HG03175 (cell line): ENCODE measurements at regions not wholly inside any gene's neighbourhood (a gene's known extent, or its start where the extent isn't known, plus 50 kb on each side); places are given as distances from the start of the nearest gene placed in this dataset.
"Not testable (repeated sequence)": the region's sequence is repeated elsewhere in the genome, so short reads cannot be mapped to it uniquely, and the experiment has no call there.

Source experiments
- ATAC-seq: cut with Tn5 transposase; IDR thresholded peaks from one replicate; pipeline ENCODE4 v1.9.1; 2021; ENCODE audit warnings: mild to moderate bottlenecking, moderate library complexity; ENCODE audit not compliant: unreplicated experiment

DNA sequence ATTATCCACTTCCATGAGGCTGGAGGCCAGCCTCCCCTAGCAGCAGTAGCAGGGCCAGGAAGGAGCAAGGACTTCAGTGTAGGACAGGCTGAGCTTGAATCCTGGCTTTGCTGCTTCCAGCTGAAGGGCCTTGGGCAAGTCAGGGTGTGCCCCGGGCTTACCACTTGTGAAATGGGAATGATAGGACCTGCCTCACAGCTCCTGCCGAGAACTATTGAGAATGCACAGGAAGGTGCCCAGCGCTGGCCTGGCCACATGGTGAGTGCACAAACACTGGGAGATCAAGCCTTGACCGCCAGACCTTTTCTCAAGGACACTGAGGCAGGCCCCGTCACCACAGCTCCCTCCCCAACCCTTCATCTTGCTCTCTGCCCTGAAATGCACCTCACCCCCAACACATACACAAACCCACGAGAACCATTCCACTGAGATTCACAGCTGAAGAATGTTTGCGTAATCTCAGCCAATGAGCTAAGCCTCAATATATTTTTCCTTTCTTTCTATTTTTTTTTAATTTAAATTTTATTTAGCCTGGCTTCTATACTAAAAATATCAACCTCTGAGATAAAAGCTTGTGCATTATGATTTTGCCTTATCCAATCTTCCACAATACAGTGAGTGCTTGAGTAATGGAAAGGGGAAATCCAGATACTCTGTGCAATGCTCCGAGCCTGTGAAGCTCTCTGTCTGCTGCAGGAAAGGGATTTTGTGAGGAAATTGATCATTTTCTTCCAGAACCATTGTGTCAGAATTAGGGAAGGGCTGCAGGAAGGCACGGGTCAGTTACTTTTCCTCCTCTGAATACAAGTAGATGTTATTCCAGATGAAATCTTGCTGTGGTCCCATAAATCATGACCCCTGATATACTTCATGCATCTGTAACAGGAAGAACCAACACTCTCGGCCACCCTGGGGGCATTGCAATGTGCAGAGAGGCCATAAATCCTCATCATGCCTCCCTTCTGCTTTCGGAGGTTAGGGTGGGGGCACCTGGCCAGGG lies 193.9 kb downstream of the TLE3 start:
- no peak for ATAC-seq

DNA sequence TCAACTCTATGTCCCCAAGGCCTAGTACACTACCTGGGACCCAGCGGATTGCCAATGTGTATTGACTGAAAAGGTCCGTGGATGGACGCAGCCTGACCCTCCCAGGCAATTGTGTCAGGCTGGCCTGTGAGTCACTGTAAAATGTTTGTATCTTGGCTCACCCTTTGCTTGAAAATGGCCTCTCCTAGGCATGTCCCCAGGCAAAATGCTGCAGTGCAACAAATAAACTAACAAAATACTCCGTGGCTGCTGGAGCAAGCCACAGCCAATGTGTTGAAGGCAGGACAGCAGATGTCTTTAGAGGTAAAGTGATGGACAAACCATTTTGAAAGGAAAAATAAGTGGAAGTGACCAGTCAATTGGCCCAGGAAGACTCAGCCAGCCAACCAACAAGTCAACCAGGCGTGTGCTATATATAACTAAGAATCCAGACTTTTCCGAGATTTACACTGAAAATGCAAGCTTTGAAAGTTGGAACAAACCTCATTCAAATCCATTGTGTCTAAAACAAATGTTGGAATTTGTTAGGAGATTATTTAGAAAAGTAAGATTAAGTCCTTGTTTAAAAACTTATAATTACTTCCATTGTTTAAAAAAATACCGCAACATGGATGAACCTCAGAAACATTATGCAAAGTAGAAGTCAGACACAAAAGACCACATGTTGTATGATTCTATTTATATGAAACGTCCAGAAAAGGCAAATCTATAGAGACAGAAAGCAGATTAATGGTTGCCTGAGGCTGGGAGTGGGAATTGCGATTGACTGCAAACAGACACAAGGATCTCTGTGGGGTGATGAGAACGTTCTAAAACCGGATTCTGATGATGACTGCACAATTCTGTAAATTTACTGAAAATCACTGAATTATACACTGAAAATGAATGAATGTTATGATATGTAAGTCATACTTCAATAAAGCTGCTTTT lies 191.2 kb downstream of the TLE3 start:
- ATAC-seq = no peak

DNA sequence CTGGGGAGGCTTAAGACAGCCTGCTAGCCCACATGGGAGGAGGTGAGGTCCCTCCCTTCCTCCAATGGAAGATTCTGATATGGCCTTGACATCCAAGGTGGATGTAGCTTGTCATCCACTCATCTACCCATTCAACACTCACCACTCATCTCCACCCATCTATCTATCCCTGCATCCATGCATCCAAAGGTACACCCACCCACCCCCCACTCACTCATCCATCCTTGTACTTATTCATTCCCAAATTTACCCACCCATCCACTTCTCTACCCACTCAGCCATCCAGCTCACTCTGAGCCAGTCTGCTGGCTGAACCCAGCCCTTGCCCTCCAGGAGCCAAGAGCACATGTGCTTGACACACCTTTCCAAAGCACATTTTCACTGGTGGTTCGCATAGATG lies 189.7 kb downstream of the TLE3 start:
- ATAC-seq = no peak

DNA sequence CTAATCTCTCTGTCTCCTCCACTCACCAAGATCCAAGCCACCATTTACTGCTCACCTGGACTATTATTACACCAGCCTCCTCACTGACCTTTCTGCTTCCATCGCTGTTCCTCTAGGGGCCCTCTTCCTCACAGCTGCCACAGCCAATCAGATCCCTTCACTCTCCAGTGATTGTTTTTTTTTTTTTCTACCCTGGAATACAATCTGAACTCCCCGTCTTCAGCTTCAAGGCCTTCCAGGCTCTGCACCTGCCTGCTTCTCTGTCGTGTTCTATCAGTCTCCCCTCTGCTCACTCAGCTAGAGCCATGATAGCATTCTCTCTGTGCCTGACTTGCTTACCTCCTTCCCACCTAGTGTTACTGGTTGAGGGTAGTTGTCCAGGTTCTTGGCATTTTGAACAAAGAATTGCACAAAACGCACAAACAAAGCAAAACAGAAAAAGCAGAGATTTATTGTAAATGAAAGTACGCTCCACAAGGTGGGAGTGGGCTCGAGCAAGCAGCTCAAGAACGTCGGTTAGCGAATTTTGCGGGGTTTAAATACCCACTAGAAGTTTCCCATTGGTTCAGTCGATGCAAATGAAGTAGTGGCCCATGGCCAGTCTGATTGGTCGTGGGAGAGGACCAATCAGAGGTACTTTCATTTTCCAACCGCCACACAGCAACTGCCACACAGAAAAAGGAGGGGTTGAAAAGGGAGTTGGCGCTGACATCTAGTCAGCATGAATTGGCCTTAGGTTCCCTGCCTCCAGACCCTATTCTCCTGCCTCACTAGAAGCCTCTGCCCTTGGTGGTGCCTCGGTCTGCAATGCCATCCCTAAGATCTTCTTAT lies 188.9 kb downstream of the TLE3 start:
- ATAC-seq = no peak

DNA sequence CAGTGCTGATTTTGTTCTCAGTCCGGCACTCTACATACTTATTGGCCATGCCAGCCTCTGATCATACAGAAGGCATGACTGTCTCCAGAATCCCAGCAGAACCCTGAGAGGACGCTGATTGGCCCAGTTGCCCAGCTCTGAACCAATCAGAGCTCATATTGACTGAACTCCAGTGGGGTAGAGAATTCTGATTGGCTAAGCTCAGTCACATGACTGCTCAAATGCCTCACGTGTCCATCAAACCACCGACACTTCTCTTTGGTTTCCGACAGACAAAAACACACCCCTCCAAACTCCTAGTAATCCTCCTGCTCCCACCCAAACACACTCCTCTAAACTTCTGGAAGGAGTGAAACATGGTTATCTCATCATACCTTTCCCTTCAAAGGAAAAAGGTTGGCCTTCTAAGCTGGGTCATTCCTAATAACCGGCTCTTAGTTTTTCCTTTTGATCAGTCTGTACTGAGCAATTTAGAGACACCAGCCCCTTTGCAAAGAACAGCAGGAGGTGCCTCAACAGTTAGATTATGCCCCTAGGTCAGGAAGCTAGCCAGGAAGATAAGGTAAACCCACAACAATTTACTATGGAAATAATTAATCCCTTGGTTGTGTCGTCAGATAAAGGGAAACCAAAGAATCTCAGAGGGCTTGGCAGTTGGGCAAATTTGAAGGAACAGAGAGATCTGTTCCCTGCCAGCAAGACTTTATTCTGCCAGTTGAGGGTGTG lies 187.8 kb downstream of the TLE3 start:
- no peak for ATAC-seq

DNA sequence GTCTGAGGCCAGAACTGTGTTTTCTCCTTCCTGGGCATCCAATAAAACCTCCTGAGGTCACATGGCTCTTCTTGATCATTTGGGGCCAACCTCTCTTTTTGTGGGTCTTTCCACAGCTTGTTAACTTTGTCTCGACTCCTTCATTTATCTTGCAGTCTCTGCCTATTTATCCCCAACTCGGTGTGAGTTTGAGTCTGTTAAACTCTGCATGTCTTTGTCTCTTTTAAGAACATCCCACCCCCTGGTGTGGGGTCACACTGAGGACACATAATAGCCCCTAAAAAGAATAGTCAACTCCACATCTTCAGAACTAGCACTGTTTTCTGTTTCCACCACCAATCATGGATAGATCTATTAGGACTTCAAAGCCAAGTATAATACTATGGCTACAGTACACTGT lies 187.2 kb downstream of the TLE3 start:
- ATAC-seq = no peak

DNA sequence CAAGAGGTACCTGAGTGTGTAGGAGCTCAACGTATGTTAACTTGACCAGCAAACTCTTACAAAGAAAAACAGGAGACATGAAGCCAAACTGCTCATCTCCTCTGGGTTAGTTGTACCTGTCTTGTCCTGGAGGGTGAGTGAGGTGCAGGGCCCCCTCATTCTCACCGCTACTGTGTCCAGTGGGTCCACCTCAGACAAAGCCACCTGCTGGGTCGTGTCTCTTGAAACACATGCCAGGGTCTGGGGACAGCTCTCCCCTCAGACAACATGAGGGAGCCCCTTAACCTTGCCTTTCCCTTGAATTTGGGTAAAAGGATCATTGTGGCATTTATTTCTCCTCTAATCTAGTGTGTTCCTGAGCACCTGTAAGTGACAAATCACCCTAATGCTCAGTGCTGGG lies 185.6 kb downstream of the TLE3 start:
- ATAC-seq = no peak

DNA sequence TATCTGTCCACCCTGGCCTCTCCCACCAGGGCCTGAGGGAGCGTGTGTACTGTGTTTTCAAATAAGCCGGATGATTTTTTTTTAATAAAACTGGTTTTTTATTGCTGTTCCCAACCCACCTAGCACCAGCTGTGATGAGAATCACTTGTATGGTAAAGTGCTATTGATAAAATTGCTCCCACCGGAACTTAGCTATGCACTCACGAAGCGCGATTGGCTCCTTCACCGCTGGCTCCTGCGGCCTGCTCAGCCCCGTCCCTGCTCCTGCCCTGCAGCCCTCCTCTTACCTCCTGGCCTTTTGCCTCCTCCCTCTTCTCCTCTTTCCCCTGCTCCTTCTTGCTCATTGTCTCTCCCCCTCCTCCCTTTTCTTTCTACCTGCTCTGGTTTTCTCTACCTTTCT lies 183.7 kb downstream of the TLE3 start:
- no peak for ATAC-seq

DNA sequence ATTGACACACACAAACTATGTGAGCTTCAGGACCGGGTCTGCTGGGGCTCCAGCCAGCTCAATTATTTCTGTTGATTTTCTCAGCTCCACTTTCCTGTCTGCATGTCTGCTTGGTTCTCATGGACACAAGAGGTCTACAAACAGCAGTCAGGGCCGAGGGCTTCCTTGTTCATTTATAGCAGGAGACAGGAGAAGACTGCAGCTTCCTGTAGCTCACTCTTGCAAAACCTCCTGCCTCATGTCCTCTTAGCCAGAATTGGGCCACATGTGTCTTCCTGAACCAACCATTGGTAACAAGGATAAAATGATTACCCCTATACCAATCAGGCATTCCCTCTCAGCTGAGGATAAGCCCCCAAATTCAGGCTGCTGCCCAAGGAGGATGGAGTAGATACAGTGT lies 182.8 kb downstream of the TLE3 start:
- ATAC-seq = no peak

DNA sequence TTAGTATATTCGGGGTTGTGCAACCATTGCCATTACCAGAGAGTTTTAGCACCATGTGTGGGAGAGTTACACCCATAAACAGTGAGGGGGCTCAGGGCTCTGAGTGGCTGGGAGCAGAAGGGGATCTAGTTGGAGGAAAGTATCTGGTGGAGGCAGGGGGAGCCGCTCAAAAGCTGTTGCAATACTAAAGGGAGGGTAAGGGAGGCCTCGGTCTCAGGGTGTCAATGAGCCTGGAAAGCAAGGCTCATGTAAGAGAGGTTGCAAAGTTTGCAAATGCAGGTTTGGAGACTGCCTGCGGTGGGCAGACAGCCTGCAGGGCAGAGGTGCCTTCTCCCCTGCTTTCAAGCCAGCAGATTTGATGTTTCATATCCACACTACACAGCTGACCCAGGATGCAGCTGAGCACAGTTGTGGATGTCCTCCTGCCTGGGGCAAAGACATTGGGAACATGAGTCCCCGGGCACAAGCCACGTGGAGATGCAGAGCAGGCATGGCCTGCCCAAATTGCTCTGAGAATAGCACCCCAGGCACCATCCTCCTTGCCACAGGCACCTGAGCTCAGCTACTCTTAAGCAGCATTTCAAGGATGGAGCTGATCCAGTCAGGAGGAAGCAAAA lies 181.4 kb downstream of the TLE3 start:
- no peak for ATAC-seq

DNA sequence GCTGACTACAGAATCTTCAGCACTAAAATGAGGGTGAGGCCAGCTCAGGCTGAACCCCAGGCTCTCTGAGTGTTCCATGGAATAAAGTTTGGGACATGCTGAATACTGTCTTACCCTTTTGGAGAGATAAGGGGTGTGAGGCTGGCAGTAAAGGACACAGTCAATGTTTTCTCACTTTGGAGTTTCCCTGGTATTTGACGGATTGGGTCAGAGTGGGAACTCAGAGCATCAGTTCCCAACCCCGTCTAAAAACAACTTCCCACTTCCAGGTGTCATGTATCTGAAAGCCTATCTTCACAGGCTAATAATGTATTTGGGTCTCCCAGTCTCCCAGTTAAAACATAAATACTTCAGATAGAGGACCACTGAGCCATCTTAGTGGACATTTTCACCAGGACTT lies 180.7 kb downstream of the TLE3 start:
- ATAC-seq = no peak

DNA sequence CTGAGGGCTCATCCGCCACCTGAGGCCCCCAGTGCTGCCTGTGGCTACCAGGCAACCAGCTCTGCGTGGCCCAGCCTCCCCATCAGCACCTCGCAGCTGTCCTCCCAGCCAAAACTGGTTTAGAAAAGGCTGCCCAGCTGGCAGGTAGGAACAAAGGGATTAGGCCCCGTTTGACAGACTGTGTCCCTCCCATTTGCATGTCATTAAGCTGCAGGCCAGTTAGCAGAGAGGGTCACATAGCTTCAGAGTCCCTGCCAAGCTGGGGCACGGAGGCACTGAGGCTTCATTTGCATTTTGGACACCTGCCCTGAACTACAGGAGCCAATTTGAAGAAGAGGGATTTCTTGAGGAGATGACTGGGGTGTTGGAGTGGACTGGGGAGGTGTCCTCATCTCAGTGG lies 177.9 kb downstream of the TLE3 start:
- ATAC-seq = no peak

DNA sequence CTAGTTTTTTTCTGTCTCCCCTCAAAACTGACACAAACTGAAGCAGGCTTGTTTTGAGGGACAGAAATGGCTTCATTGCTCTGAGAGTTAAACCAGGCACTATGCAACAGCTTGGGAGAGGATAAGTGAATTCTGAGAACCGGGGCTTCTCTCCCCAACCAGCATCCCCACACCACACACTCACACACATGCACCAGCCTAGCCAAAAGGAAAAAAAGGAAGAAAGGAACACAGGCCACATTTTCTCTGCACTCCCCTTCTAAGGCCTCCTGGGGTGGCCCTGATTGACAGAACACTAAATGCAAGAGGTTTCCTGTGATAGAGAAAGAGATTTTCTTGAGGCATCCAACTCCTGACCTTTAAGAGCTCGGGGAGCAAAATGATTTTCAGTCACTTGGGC lies 177.5 kb downstream of the TLE3 start:
- ATAC-seq = no peak

DNA sequence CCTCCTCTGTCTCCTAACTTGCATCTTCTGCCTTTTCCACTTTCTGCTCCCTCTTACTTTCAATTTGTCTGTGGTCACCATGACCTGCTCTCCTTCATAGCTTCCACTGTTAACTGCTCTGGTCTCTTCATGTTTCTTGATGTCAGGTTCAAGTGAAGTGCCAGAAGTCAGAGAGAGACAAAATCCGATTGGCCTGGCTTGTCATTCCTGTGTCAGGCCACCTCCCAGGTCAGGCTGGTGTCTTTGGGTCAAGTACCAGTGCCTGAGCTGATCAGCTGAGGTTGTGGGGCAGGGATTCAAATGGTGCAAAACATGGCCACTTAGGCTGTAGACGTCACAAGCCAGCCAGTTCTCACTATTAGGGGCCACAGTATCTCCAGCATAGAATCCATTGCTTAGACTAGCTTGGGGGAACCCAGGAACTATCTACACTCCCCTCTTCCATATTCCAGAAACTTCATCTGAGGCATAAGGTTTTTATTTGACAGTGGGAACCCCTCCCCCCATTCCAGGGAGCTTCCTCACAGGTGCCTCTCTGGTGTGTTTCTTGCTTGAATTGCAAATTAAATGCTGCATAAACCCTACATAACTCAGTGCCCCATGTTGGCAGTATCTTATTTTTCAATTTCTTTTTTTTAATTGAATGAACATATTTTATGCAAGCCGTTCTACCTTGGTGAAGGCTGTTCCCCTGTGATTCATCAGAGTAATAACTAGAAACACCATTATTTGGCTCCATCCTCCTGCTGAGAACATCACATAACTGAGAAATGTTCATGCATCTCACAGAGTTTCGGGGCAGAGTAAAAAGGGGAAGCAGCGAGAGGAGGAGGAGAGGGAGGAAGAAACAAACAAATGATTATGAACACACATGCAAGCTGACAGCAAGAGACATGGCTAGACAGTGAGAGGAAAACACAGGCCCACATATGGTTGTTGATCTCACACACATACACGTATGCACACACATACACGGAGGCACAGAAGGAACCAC lies 175.8 kb downstream of the TLE3 start:
- ATAC-seq = no peak

DNA sequence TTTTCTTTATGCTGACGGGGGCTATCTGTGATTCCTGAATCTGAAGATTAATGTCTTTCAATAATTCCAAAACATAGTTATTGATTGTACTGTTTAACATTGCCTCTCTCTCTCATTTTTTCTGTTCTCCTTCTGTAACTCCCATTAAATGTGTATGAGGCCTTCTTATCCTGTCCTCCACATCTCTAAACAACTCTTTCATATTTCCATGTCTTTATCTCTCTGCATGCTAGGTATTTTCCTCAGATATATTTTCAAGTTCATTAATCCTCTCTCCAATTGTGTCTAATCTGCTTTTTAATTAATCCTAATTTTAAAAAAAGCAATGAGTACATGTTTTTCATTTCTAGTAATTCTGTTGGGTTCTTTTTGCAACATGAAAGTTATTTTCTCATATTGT lies 173.2 kb downstream of the TLE3 start:
- ATAC-seq = no peak

DNA sequence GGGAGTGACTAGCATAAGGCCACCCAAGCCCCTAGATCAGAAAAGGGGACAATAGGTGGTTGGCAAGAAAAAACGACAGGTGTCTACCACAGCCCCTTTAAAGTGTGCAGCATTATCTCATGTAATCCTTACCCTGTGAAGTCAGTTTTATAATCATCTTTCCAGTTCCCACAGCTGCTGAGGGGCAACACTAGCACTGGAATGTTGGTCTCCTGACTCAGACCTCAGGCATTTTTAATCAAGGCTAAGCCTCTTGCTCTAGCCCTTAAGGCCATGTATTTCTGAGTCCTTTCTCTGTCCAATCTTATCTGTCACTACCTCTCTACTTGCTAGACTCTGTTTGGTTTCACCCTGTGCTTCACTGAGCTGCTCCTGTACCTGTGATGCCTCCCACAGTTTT lies 171.7 kb downstream of the TLE3 start:
- no peak for ATAC-seq

DNA sequence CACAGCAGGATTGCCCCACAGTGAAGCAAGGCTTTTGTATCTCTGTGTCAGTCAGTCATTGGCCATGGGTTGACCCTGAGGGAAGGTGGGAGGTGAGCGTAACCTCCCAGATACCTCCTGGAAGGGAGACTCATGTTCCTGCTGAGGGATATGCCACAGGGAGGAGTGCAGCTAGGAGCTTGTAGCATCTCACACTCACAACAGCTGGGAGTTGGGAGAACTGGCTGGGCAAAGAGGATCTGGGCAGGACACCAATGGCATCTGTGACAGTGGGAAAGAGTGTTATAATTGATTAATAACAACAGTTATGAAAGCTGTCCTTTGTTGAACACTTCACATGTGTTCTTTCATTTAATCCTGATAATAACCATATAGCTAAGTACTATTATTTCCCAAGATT lies 171.0 kb downstream of the TLE3 start:
- ATAC-seq = no peak

DNA sequence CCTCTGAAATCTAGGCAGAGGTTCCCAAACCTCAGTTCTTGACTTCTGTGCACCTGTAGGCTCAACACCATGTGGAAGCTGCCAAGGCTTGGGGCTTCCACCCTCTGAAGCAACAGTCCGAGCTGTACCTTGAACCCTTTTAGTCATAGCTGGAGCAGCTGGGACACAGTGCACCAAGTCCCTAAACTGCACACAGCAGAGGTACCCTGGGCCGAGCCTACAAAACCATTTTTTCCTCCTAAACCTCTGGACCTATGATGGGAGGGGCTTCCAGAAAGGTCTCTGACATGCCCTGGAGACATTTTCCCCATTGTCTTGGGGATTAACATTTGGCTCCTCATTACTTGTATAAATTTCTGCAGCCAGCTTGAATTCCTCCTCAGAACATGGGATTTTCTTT lies 168.8 kb downstream of the TLE3 start:
- not testable (repeated sequence) for ATAC-seq
